GM18868 (cell line): ENCODE measurements at regions not wholly inside any gene's neighbourhood (a gene's known extent, or its start where the extent isn't known, plus 50 kb on each side); places are given as distances from the start of the nearest gene placed in this dataset.

Experiments
- ATAC-seq: cut with Tn5 transposase; IDR thresholded peaks from one replicate; pipeline ENCODE4 v1.9.1; 2021; ENCODE audit warnings: mild to moderate bottlenecking, moderate library complexity; ENCODE audit not compliant: unreplicated experiment

DNA sequence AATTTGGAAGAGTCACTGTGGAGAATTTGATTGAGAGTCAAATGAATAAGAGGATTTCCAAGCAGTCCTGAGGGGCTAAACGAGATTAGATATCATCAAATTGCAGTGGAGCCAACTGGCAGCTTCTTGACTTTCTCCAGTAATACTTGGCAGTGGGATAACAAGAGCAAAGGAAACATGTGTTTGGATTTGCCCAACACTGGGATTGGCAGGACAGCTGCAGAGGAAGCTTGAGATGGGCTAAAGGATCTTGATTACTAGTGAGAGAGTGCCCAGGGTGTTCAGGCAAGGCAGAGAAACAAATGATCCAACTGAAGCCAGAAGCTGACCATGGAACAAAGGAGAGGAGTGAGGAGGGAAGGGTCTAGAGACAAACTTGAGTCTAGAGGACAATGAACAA is 356.0 kb upstream of the ISL1 start:
- ATAC-seq = no peak

DNA sequence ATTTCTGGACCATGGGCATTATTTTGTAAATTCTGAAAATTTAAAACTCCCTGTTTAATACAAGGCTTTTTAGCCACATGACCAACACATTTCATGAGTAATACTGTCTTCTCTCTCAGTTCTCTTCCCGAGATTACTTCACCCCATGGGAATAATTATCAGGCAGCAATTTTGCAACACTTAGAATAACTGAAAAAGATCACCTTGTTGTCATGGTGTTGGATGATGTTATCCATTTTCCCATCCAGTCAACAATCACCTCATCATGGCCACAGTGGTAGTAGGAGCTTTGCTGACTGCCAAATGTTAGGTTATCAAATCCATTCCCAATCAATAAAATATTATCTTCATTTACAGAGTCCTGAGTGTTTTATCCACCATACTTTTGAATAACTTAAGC is 354.9 kb upstream of the ISL1 start:
- no peak for ATAC-seq

DNA sequence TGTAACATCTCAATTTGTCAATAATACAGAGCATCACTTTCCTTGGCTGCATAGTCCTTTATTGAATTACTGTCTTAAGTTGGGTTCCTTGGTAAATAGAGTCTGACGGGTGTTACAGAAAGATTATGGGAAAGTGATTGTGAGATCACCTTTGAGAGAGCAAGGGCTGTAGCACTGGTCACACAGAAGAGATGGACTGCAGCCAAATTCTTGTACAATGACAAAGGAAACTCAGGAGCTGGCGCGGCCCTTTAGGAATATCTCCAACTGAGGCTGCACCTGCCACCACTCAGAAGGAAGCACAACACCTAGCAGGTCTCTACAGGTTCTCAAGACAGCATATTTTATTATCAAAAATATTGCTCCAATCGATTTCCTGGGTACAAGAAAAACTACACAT is 350.0 kb upstream of the ISL1 start:
- ATAC-seq = no peak

DNA sequence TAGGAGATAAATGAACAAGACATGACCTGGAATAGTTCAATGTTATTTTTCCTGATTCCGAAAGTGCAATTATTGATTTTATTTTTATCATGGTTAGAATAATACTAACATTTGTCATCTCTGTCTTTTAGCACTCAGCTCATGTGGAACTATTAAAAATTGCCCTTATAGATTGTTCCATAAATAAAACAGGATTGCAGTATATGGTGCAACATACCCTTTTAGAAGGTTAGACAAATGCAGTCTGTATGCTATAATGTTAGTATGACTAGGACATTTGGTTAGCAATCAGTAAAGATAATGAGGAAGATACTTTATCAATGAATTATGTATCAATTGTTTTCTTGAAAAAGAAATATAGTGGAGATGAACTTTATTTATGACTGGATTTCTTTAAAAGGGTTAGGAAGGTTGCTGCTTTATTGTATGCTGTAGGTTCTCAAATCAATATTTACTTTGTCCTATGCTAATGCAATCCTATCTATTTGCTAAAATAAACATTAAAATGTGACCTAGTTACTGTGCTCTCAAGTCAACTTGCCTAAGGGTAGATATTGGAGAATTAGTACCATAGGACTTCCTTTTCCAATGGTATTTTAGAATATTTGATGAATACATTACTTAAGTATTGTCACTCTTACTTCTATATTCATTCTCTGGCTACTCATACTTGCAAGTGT is 348.9 kb upstream of the ISL1 start:
- no peak for ATAC-seq

DNA sequence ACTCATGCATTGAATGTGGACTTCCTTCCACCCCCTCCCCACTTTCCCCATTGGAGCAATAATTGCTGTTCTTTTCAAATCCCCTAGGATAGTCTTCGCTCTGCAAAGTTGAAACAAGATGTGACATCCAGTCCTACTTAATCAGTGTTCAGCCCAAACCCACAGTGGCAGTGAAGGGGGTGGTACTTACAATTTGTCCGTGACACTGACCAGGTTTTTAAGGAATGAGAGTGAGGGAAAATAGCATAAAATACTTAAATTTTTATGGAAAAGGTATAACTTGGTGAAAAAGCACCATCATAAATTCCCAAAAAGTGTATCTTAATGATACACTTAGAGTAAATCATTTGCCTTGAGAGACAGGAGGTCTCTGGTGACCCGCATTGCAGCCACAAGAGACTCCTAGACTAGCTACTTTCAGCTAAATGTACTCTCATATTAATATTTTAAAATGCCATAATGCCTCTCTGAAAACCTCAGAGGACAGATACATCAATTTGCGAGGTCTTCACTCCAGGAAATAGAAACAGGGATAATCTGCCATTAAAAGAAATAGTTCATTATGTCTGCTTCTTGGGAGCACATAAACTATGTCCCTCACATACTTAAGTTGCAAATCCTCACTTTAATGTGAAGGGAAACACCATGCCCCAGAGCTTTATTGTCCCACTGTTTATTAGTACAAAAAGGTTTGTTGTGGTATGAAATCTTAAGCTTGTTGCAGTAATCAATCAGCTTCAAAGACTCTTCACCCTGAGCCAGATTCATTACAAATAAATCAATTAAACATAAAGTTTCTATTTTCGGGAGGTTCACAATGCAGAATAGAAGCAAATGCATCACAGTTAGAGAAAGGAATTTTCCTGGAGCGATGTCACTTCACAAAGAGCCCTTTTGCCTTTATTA is 343.6 kb upstream of the ISL1 start:
- no peak for ATAC-seq

DNA sequence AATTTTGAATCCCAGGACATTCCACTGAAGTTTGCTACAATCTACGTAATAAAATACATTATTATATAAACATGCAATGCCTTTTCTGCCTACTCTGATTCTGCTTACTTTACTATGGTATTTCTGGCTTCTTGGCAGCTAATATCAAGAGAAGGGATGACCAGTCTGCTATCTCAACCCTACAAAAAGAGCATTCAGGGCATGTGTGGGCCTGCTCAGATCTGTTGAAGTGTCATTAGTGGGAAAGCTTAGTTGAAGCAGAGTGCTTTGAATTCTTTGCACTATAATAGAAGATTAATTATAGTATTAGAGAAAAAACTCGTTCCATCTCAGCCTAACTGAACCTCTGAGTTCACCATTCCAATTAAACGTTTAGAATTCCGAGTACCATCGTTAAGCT is 339.5 kb upstream of the ISL1 start:
- no peak for ATAC-seq

DNA sequence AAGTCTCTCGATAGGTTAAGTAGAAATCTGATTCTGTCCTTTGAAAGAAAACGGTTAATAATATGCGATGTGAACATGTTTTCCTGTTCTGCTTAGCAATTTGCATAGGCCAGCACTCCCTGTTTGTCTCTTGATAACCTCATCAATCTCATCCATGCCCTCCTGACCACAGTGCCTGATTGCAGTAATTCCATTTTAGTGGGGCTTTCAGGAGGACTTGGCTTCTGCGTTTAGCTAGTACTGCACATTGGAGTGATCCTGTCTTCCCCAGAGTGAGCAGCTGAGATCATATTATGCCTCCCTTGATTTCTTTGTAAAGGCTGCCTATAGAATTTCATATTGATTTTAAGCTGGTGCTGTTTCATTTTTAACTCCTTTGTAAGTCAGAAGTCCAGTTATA is 335.9 kb upstream of the ISL1 start:
- no peak for ATAC-seq

DNA sequence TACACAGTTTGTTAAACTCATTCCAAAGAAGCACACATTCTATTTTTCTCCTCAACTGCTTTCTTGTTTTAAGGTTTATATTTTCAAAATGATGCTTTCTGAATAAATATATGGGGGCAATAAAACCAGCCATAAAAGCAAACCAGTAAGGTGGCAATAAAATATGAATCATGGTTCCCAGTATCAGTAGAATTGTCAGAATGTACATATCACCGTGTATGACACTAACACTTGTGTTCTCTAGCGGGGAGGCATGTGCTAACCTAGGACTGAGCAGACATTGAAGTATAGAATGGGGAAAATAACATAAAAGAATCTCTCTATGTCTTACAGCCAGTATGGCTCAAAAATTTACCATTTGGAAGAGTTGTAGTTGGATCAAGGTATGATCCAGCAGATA is 329.9 kb upstream of the ISL1 start:
- ATAC-seq = no peak

DNA sequence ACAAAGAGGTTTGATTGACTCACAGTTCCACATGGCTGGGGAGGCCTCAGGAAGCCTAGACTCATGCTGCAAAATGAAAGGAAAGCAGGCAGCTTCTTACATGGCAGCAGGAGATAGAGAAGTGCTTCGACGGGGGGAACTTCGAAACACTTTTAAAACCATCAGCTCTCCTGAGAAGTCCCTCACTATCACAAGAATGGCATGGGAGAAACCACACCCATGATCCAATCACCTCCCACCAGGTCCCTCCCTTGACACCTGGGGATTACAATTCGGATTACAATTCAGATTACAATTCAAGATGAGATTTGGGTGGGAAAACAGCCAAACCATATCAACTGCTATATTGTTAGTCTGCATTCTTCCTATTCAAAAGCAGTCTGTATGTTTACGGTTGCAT is 322.3 kb upstream of the ISL1 start:
- no peak for ATAC-seq

DNA sequence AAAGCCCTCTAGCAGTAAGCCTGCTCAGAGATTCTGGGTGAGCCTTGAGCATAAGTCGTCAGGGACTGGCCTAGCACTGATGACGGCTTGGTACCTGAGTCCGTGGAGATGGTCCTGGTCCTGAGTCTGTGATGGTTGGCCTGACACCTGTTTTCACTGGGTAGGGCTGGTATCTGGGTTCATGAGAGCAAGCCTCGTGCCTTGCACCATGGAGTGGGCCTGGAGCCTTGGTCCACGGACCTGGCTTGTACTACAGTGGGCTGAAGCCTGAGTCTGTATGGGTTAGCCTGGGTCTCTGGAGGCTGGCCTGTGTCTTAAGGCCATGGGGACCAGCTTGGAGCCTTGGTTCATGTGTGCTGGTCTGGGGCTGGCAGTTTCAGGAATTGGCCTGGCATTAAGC is 310.3 kb upstream of the ISL1 start:
- ATAC-seq = no peak

DNA sequence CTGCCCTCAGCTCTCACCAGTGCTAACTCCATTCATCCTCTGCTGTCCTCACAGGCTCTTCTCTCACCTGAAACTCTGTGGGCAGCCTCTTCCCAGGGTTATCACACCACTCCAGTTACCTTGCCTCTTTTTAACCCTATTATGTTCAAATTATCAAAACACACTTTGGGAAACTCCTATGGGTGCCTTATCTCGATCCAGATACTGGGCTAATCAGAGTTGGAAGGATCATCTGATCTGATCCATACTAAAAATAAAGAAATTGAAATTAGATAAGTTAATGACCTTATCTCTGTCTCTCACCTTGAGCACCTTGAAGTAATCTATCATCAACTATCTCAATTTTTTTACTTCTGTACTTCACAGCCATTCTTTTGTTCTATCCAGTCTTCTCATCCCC is 300.5 kb upstream of the ISL1 start:
- no peak for ATAC-seq

DNA sequence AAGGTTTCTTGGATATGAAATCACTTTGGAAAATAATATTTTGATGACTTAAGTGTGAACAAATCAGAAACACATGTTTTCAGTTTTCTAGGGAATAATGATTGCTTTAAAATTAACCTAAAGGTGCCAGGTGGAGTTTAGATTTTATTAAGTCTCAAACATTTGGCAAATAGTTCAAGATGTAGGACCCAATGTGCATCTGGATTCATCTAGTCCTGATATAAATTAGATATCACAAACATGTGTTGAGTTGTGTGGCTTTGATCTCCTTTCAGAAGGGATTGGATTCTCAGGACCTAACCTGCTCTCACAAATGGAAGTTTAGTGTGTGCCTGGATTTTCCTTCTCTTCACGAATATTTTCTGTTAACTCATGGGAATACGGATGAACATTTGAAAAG is 291.4 kb upstream of the ISL1 start:
- no peak for ATAC-seq

DNA sequence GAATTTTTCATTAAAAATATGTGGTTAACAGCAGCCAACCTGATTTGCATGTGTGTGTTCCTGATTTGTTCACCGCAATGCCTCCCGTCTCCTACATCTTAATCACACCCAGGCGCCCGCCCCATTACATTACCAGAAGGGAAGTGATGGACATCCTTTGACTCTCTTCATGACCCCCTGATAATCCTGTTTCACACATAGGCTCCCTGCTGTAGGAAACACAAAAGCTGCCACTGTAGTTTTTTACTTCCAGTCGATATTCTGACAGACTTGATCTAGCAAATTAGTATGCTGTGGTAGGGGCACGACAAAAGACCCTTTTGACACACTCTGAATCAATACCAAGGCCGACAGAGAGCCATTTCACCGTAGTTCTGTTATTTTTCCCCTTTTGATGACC is 287.8 kb upstream of the ISL1 start:
- ATAC-seq = no peak

DNA sequence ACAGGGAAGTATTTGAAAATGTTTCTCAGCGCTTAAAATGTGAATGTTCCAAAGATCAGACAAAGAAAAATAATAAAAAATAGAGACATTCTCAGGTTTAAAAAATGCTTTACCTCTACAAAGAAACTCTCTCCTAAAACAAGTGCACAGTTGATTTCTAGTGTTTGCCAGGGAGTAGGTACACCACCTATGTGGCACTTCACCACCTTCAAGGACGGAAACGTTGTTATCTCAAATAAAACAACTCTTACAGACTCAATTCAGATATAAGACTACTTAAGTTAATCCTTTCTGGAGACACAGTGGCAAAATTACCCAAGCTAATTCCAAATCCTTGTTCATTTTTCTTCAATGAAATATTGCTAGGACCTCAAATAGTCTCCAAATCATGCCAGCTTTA is 286.4 kb upstream of the ISL1 start:
- no peak for ATAC-seq

DNA sequence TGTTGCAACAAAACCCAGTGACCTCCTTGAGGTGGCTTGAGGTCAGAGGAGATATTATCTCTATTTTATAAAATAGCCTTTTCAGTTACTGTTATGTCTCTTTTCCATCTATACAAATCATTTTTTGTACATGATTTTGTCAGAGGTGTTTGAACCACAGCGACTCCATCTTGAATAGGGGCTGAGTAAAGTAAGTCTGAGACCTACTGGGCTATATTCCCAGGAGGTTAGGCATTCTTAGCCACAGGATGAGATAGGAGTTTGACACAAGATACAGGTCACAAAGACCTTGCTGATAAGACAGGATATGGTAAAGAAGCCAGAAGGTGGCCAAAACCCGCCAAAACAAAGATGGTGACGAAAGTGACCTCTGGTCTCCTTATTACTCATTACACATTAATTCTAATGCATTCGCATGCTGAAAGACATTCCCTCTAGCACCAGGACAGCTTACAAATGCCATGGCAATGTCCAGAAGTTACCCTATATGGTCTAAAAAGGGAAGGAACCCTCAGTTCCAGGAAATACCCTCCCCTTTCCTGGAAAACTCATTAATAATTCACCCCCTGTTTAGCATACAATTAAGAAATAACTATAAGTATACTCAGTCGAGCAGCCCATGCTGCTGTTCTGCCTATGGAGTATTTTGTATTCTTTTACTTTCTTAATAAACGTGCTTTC is 283.9 kb upstream of the ISL1 start:
- no peak for ATAC-seq

DNA sequence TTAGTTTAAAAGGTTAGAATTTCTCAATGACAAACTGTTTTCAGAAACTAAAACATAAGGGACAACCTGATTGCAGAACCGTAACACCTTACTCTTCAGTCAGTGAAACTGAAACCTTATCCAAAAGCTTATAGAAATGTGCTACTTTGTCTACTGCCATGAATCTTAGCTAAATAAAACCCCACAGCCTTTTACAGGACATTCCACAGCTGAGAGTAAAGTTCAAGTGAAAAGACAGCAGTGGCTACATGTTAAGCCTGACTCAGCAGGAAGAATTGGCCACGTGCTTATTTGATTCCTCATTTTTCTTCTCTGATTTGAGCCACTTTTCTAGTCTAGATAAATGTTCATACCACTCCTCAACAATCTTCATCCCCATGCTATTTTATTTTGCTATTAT is 278.7 kb upstream of the ISL1 start:
- ATAC-seq = no peak

DNA sequence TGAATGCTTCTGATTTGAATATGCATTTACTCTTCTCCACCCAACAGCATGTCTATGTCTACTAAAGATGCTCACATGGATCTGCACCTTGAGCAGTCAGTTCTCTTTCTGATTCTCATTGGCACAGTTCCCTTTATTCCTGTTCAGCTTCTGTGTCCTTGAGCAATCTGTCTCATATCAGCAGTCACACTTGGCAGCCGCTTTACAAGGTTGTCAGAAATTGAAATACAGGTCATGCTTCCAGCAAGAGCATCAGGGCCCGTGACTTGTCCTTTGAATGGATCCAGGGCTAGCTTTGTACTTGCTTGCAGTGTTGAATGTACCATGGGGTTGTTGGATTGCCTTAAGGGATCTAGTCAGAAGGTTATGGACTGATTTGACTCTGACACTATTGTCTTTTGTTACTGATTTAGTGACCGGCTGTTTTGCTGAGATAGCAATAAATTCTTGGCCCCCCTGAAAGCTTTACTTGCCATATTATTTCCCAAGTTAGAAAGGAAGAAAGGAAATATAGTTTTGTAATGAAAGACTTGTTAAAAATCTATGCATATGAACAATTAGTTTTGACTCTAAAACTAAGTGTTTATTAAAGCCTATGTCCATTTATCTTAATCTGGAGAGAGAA is 273.4 kb upstream of the ISL1 start:
- ATAC-seq = no peak

DNA sequence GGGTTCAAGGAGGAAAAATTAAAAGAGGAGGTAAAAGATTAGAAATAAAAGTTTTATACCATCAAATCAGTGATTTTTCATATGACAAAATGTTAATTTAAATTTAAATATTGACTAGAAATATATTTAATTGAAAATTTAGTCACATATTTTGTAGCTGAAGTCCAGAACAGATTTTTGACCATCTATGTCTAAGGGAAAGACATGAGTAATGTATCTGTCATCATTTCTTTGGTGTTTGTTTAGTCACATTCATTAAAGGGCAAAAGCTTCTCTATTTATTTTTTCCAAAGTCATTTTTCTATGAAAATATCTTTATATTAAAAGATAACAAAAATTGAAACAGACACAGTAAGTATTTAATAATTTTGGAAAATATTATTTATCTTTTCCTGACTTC is 252.0 kb upstream of the ISL1 start:
- ATAC-seq = no peak

DNA sequence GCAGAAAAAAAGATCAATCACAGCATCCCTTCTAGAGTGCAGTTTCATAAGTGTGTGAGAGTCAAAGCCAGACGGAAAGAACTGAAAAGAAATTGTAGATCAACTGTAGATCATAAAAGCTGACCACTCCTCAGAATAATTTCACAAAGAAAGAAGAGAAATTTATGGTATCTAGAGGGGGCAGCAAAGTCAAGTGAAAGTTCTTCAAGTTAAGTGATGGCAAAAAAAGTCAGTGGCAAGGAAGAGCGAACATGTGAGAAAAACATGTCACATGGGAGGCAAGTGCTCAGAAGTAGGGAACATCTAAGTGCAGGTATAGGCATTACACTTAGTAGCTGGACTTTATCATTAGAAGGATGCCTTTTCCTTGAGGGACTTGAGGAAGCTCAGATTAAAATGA is 245.1 kb upstream of the ISL1 start:
- no peak for ATAC-seq

DNA sequence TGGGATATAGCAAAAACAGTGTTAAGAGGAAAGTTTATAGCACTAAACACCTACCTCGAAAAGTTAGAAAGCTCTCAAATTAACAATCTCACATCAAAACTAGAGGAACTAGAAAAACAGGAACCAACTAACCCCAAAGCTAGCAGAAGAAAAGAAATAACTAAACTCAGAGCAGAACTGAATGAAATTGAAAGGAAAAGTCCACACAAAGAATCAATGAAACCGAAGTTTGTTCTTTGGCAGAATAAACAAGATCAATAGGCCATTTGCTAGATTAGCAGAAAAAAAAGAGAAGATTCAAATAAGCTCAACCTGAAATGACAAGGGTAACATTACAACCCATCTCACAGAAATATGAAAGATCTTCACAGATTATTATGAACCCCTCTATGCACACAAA is 234.8 kb upstream of the ISL1 start:
- ATAC-seq = no peak

DNA sequence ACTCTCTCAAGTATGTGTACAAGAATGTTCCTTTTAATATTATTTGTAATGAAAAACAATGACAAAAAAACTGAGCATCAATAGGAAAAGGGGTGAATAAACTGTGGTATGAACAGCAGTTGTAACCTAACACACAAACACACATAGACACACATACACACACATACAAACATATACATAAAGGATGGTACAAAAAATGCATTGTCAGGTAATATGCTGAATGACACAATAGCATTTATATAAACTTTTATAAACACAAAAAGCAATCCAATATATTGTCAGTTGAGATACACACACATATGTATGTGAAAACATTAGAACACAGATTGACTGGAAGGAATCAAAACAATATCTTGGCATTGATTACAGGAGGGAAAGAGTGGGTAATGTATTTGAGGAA is 227.0 kb upstream of the ISL1 start:
- ATAC-seq = no peak

DNA sequence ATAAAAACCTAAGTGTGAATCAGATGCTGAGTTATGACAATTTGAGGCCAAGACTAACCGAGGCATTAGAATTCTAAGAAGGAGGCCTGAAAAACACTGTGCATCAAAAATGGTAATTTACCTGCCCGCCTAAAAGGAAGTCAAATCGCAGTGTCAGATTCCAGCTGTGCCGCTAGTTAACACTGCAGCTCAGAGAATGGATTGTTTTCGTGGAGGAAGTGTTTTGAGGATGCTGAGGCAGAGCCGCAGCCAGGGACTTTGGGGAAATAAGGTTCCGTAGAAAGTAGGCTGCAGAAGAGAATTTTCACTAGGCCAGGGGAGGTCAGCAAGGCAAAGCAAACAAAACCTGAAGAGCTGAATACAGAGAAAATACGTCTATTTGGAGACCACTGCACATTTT is 226.4 kb upstream of the ISL1 start:
- no peak for ATAC-seq
